K562 (cell line): ENCODE measurements at regions not wholly inside any gene's neighbourhood (a gene's known extent, or its start where the extent isn't known, plus 50 kb on each side); places are given as distances from the start of the nearest gene placed in this dataset.

Source experiments
- ATAC-seq: fragments of 200-7000 bp; cut with Tn5 transposase; 3 replicates; pipeline ENCODE4 v1.9.1; 2020; ENCODE audit warnings: moderate library complexity
- BruUV-seq: library from RNA; stranded (reverse); fragments of 400-500 nt; replicated peaks from 2 replicates; lab custom pipeline; 2021; lab: Mats Ljungman, UMichigan
- CTCF ChIA-PET: fragments of 300-600 bp; formaldehyde crosslinking; extraction: SDS; loops from one replicate; lab custom pipeline; 2021; ENCODE audit warnings: low intra/inter-chr PET ratio; lab: Yijun Ruan, JAX
- POLR2A ChIA-PET: fragments of 300-600, 350-650 bp; sonication (Branson Sonifier 250); formaldehyde crosslinking; extraction: SDS; loops from one replicate; lab custom pipeline; 2021; ENCODE audit warnings: antibody characterized with exemption, inconsistent platforms; lab: Yijun Ruan, JAX
- DNase-seq, 4 experiments: peaks; one replicate each; pipeline versions ENCODE4 v3.0.0 to v3.0.0-alpha.2; 2011 to 2018; ENCODE audit warnings: low spot score in 3 of 4, mixed read lengths in 3 of 4; ENCODE audit errors: extremely low read depth in 1 of 4
- FAIRE-seq: peaks from 2 replicates; lab custom pipeline; 2011; peaks lifted over from hg19 to GRCh38; lab: Jason Lieb, UNC
- H2AFZ ChIP-seq: 2 replicates; pipeline ENCODE4 v1.6.0; 2011; ENCODE audit warnings: low read depth, low read length, control low read depth, inconsistent platforms
- H3K27ac ChIP-seq: fragments of 200-600 bp; 3 replicates; pipeline ENCODE4 v1.8.0; 2011; ENCODE audit warnings: low read depth, mild to moderate bottlenecking, control low read depth, inconsistent platforms, low read length, moderate library complexity, mixed read lengths; ENCODE audit errors: extremely low read depth
- H3K27me3 ChIP-seq, 2 experiments: fragments of 300-600 bp in 1 of 2; 2 replicates in 1 of 2; 3 replicates in 1 of 2; pipeline versions ENCODE4 v1.6.0 to v1.8.0; 2011; ENCODE audit warnings: inconsistent platforms in 2 of 2, low read length in 2 of 2, mild to moderate bottlenecking in 1 of 2, mixed read lengths in 1 of 2, moderate library complexity in 1 of 2; ENCODE audit not compliant: control insufficient read depth in 2 of 2, insufficient read depth in 2 of 2
- H3K36me3 ChIP-seq: fragments of 300-600 bp; 3 replicates; pipeline ENCODE4 v1.8.0; 2011; ENCODE audit warnings: mild to moderate bottlenecking, low read length, inconsistent platforms; ENCODE audit not compliant: control insufficient read depth, insufficient read depth
- H3K4me1 ChIP-seq, 2 experiments: fragments of 200-600 bp in 1 of 2; replicated peaks in 1 of 2; 2 replicates in 1 of 2; 3 replicates in 1 of 2; pipeline versions ENCODE4 v1.5.1 to v1.8.0; 2011; ENCODE audit warnings: inconsistent platforms in 2 of 2, low read length in 2 of 2, mild to moderate bottlenecking in 1 of 2, mixed read lengths in 1 of 2, moderate library complexity in 1 of 2; ENCODE audit not compliant: control insufficient read depth in 2 of 2, insufficient read depth in 2 of 2
- H3K4me2 ChIP-seq: 2 replicates; pipeline ENCODE4 v1.6.1; 2011; ENCODE audit warnings: low read length, control low read depth, inconsistent platforms, mixed read lengths; ENCODE audit not compliant: insufficient read depth
- H3K4me3 ChIP-seq: fragments of 200-600 bp; sonication (generic), shearing (Covaris generic); 2 replicates; pipeline ENCODE4 v1.5.1; 2016; ENCODE audit warnings: control low read depth, inconsistent platforms
- H3K79me2 ChIP-seq: fragments of 200-600 bp; 3 replicates; pipeline ENCODE4 v1.8.0; 2011; ENCODE audit warnings: low read length, inconsistent platforms; ENCODE audit not compliant: control insufficient read depth, insufficient read depth
- H3K9ac ChIP-seq, 2 experiments: 2 replicates each; pipeline versions ENCODE4 v1.6.0 to v1.6.1; 2011; ENCODE audit warnings: low read depth in 2 of 2, low read length in 2 of 2, control low read depth in 1 of 2, inconsistent platforms in 1 of 2, mild to moderate bottlenecking in 1 of 2, mixed read lengths in 1 of 2; ENCODE audit not compliant: insufficient read depth in 1 of 2
- H3K9me1 ChIP-seq: one replicate; pipeline ENCODE4 v1.6.0; 2011; ENCODE audit warnings: inconsistent platforms, mild to moderate bottlenecking, low read length, moderate library complexity; ENCODE audit not compliant: control insufficient read depth, insufficient read depth
- H3K9me3 ChIP-seq: replicated peaks from 2 replicates; pipeline ENCODE4 v1.5.1; 2011; ENCODE audit warnings: low read depth, low read length, inconsistent platforms; ENCODE audit not compliant: control insufficient read depth, insufficient read depth
- H4K20me1 ChIP-seq: replicated peaks from 2 replicates; pipeline ENCODE4 v1.6.1; 2011; ENCODE audit warnings: low read length, inconsistent platforms, mixed read lengths; ENCODE audit not compliant: control insufficient read depth, insufficient read depth
- ESRRA ChIP-seq: fragments of 450-650 bp; IDR thresholded peaks from 2 replicates; pipeline ENCODE4 v1.6.1; 2014; ENCODE audit warnings: low read depth, mild to moderate bottlenecking, moderate library complexity, borderline replicate concordance
- IFI16 ChIP-seq: fragments of 250-450 bp; sonication (Bioruptor Pico); IDR thresholded peaks from 2 replicates; pipeline ENCODE4 v2.1.2; 2022; ENCODE audit warnings: mild to moderate bottlenecking, inconsistent platforms
- KLF13 ChIP-seq: fragments of 450-650 bp; IDR thresholded peaks from 2 replicates; pipeline ENCODE4 v1.6.1; 2016; ENCODE audit warnings: missing genetic modification characterization, low read depth, mild to moderate bottlenecking, missing compliant biosample characterization, moderate library complexity, borderline replicate concordance
- POLR3A ChIP-seq: IDR thresholded peaks from 2 replicates; pipeline ENCODE4 v1.6.1; 2011; ENCODE audit warnings: borderline replicate concordance, mild to moderate bottlenecking, moderate library complexity; ENCODE audit not compliant: insufficient read length, insufficient read depth; ENCODE audit errors: extremely low read depth
- POLR3G ChIP-seq: IDR thresholded peaks from 2 replicates; pipeline ENCODE4 v1.6.1; 2011; ENCODE audit not compliant: insufficient read length, insufficient replicate concordance; ENCODE audit errors: extremely low read depth
- PTBP1 ChIP-seq: fragments of 200-400 bp; formaldehyde crosslinking; IDR thresholded peaks from 2 replicates; pipeline ENCODE4 v1.6.1; 2017; ENCODE audit warnings: low read depth, low read length
- RBM14 ChIP-seq: fragments of 200-400 bp; formaldehyde crosslinking; IDR thresholded peaks from 2 replicates; pipeline ENCODE4 v1.6.1; 2018; ENCODE audit warnings: low read depth, mild to moderate bottlenecking, low read length, moderate library complexity, borderline replicate concordance; ENCODE audit not compliant: insufficient read depth
- RBM22 ChIP-seq: fragments of 200-400 bp; formaldehyde crosslinking; IDR thresholded peaks from 2 replicates; pipeline ENCODE4 v1.6.1; 2018; ENCODE audit warnings: low read length, low read depth; ENCODE audit not compliant: poor library complexity, severe bottlenecking
- SP1 ChIP-seq: sonication (generic); formaldehyde crosslinking; IDR thresholded peaks from 2 replicates; pipeline ENCODE4 v1.8.1; 2022; ENCODE audit warnings: mild to moderate bottlenecking, missing genetic modification reagents
- STAT5B ChIP-seq: fragments of 250-450 bp; sonication (Bioruptor Pico); IDR thresholded peaks from 2 replicates; pipeline ENCODE4 v1.8.0; 2021; ENCODE audit warnings: mild to moderate bottlenecking, inconsistent platforms
- TBL1XR1 ChIP-seq, 2 experiments: IDR thresholded peaks; 2 replicates each; pipeline ENCODE4 v1.6.1; 2012; ENCODE audit warnings: improper control_type of control experiment in 2 of 2, low read length in 2 of 2, mild to moderate bottlenecking in 1 of 2
- WGBS: fragments of 100-300 bp; shearing (Covaris generic); methylation state at CpG from one replicate; pipeline ENCODE4 v1.1.6; 2016; ENCODE audit warnings: low coverage, mixed read lengths; ENCODE audit not compliant: insufficient coverage; ENCODE audit errors: missing lambda C conversion rate; 5-methylcytosine and 5-hydroxymethylcytosine counted together
- in situ Hi-C: fragments of 300-500 bp; cut with MboI; formaldehyde crosslinking; loops from 4 replicates; pipeline ENCODE4 v1.15.0; 2018; ENCODE audit warnings: inconsistent platforms, mixed read lengths
- intact Hi-C: fragments of 100-400 bp; cut with micrococcal nuclease; formaldehyde crosslinking; loops from 2 replicates; pipeline ENCODE4 v1.14.2; 2022
- TF ChIP-seq, protein P1 (sequence below): sonication (generic); formaldehyde crosslinking; IDR thresholded peaks from 2 replicates; pipeline ENCODE4 v1.8.0; 2022; ENCODE audit warnings: mild to moderate bottlenecking, missing genetic modification reagents
- TF ChIP-seq, protein P2 (sequence below): fragments of 450-650 bp; formaldehyde crosslinking; IDR thresholded peaks from 2 replicates; pipeline ENCODE4 v1.4.0; 2020; ENCODE audit warnings: mild to moderate bottlenecking, moderate library complexity
- TF ChIP-seq, protein P3 (sequence below): fragments of 450-650 bp; formaldehyde crosslinking; IDR thresholded peaks from 2 replicates; pipeline ENCODE4 v1.4.0; 2022; ENCODE audit warnings: mild to moderate bottlenecking, moderate library complexity

DNA sequence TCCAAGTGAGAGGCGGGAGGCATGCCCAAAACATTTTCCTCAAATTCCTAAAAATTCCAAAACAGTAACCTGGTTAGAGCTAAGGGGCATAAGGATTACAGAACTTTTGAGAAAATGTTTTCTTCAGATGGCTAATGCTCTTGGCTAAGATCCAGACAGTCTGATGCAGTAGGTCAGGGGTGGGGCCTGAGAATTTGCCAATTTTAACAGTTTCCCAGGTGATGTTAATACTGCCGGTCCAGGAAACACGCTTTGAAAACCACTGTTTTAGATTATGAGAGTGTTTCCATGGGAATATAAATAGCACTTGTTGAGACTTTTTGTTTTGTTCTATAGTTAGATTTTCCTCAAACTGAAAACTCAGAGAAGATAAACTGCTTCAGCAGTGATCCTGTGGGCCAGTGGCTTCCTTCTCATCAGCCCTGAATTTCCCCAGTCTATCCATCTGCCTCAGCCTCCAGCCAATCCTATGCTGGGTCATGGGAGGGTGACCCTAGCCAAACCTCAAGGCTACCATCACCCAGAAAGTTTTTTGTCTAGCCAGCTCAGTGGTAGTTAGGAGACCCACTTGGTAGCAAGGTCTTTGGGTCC is 71.6 kb upstream of the ACP3 start (continued):
- no peak for TF ChIP-seq KLF13 (tag)
- no peak for TF ChIP-seq SP1
- no peak for TF ChIP-seq POLR3A
- no peak for TF ChIP-seq IFI16

DNA sequence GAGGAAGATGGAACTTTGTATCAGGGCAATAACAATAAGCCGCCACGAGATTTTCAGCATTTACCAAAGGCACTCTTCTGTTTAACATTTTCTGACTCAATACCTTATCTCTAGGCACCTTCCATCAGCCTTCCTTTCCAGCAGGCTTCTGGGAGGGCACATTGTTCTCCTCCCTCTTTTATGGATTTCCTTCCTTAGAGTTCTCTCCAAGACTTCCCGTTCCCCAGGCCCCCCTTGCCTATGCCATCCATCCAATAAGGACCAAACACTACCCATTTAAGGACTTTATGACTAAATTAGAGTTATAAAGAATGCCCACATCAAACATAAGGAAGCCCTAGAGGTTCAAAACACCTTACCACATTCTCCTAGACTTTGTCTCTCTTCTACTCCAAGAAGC is 71.0 kb upstream of the ACP3 start:
- H3K4me2 ChIP-seq: no peak overlapping the region
- H3K4me1 ChIP-seq: no peaks in the 10 kb centered on the region
- CTCF ChIA-PET: no interaction called here
- no peak overlapping the region for H3K9ac ChIP-seq
- ATAC-seq (no peak), DNase-seq (no peak), FAIRE-seq (no peak)
- no peak overlapping the region for H3K4me3 ChIP-seq
- WGBS: 0% methylated on average over 2 of the region's 3 CpGs
- H3K36me3 ChIP-seq: no peaks in the 10 kb centered on the region
- intact Hi-C loops (no loop called here), in situ Hi-C loops (no loop called here)
- H3K27ac ChIP-seq: no peak overlapping the region
- no peaks in the 10 kb centered on the region for H3K9me1 ChIP-seq
- POLR2A ChIA-PET: no interaction called here
- BruUV-seq: no TSS peak
- no peaks in the 10 kb centered on the region for H3K9me3 ChIP-seq
- no peaks in the 10 kb centered on the region for H3K79me2 ChIP-seq
- H2AFZ ChIP-seq: no peak overlapping the region
- no peaks in the 10 kb centered on the region; a peak in 1 of 5 replicates for H3K27me3 ChIP-seq
- no peaks in the 10 kb centered on the region for H4K20me1 ChIP-seq
- TF ChIP-seq POLR3G: no peak
- no peak for TF ChIP-seq TBL1XR1 (IDR thresholded peaks at IDR 0.05; ENCODE audit: low read length in 2 of 2)
- TF ChIP-seq RBM14: no peak
- TF ChIP-seq, protein P1, sequence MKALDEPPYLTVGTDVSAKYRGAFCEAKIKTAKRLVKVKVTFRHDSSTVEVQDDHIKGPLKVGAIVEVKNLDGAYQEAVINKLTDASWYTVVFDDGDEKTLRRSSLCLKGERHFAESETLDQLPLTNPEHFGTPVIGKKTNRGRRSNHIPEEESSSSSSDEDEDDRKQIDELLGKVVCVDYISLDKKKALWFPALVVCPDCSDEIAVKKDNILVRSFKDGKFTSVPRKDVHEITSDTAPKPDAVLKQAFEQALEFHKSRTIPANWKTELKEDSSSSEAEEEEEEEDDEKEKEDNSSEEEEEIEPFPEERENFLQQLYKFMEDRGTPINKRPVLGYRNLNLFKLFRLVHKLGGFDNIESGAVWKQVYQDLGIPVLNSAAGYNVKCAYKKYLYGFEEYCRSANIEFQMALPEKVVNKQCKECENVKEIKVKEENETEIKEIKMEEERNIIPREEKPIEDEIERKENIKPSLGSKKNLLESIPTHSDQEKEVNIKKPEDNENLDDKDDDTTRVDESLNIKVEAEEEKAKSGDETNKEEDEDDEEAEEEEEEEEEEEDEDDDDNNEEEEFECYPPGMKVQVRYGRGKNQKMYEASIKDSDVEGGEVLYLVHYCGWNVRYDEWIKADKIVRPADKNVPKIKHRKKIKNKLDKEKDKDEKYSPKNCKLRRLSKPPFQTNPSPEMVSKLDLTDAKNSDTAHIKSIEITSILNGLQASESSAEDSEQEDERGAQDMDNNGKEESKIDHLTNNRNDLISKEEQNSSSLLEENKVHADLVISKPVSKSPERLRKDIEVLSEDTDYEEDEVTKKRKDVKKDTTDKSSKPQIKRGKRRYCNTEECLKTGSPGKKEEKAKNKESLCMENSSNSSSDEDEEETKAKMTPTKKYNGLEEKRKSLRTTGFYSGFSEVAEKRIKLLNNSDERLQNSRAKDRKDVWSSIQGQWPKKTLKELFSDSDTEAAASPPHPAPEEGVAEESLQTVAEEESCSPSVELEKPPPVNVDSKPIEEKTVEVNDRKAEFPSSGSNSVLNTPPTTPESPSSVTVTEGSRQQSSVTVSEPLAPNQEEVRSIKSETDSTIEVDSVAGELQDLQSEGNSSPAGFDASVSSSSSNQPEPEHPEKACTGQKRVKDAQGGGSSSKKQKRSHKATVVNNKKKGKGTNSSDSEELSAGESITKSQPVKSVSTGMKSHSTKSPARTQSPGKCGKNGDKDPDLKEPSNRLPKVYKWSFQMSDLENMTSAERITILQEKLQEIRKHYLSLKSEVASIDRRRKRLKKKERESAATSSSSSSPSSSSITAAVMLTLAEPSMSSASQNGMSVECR (CRISPR knock-in tag): no peak
- TF ChIP-seq, protein P2, sequence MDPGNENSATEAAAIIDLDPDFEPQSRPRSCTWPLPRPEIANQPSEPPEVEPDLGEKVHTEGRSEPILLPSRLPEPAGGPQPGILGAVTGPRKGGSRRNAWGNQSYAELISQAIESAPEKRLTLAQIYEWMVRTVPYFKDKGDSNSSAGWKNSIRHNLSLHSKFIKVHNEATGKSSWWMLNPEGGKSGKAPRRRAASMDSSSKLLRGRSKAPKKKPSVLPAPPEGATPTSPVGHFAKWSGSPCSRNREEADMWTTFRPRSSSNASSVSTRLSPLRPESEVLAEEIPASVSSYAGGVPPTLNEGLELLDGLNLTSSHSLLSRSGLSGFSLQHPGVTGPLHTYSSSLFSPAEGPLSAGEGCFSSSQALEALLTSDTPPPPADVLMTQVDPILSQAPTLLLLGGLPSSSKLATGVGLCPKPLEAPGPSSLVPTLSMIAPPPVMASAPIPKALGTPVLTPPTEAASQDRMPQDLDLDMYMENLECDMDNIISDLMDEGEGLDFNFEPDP (CRISPR knock-in tag): no peak
- TF ChIP-seq ESRRA: no peak
- no peak for TF ChIP-seq PTBP1
- TF ChIP-seq, protein P3, sequence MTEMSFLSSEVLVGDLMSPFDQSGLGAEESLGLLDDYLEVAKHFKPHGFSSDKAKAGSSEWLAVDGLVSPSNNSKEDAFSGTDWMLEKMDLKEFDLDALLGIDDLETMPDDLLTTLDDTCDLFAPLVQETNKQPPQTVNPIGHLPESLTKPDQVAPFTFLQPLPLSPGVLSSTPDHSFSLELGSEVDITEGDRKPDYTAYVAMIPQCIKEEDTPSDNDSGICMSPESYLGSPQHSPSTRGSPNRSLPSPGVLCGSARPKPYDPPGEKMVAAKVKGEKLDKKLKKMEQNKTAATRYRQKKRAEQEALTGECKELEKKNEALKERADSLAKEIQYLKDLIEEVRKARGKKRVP (CRISPR knock-in tag): no peak
- TF ChIP-seq RBM22: no peak
- TF ChIP-seq STAT5B: no peak
